Endothelial cell (in vitro differentiated cells): ENCODE measurements at regions not wholly inside any gene's neighbourhood (a gene's known extent, or its start where the extent isn't known, plus 50 kb on each side); places are given as distances from the start of the nearest gene placed in this dataset.

ENCODE experiments used
- DNase-seq: peaks from one replicate; pipeline ENCODE4 v3.0.0; 2021; ENCODE audit warnings: low spot score
- H3K27ac Mint-ChIP-seq: one replicate; pipeline ENCODE4 v1.8.0; 2021; ENCODE audit warnings: mixed read lengths, inconsistent platforms; ENCODE audit not compliant: unreplicated experiment
- H3K27me3 Mint-ChIP-seq: one replicate; pipeline ENCODE4 v1.8.0; 2021; ENCODE audit warnings: mild to moderate bottlenecking, moderate library complexity, mixed read lengths, inconsistent platforms; ENCODE audit not compliant: unreplicated experiment
- H3K36me3 Mint-ChIP-seq: one replicate; pipeline ENCODE4 v1.8.0; 2021; ENCODE audit warnings: mild to moderate bottlenecking, low read depth, mixed read lengths, inconsistent platforms; ENCODE audit not compliant: unreplicated experiment
- H3K4me1 Mint-ChIP-seq: one replicate; pipeline ENCODE4 v1.8.0; 2021; ENCODE audit warnings: mild to moderate bottlenecking, mixed read lengths, inconsistent platforms; ENCODE audit not compliant: unreplicated experiment
- H3K4me3 Mint-ChIP-seq: one replicate; pipeline ENCODE4 v1.8.0; 2021; ENCODE audit warnings: mild to moderate bottlenecking, mixed read lengths, inconsistent platforms; ENCODE audit not compliant: unreplicated experiment
- H3K9me3 Mint-ChIP-seq: one replicate; pipeline ENCODE4 v1.8.0; 2021; ENCODE audit warnings: mixed read lengths, inconsistent platforms; ENCODE audit not compliant: unreplicated experiment
- TF ChIP-seq, protein P1 (sequence below): fragments of 200-600 bp; sonication (generic); IDR thresholded peaks from one replicate; pipeline ENCODE4 v1.5.0; 2021; ENCODE audit warnings: antibody characterized with exemption; ENCODE audit not compliant: unreplicated experiment

DNA sequence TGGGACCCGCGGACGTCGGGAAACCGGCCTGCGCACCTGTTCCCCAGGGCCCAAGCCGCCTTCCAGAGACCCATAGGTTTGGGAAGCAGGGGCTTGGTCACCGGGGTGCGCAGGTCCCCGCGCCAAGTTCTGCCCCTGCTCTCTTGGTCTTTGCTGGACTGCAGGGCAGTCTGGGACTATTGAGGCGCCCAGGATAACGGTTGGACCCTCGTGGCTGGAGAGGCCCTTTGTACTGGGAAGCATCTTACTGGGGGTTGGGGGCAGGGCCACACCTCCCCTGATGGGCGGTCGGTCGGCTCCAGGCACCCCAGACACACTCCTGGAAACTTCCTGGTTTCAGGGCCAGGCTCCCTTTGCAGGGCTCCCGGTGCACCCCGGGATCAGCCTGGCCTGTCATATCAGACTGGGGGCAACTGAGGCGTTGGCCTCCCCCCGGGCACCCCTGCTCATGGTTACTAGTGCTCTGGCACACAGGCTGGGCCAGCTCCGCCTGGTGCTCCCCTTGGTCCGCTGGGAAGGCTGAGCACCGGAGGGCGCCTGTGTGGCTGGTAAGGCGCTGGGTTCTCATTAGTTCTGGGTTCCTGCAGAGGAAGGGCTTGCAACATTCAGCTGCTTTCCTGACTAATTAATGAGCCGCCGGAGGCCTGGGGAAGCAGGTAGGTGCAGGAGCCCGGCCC lies 1250.5 kb downstream of the BRD1 start:
- no peaks in the 10 kb centered on the region for H3K4me1 Mint-ChIP-seq
- peaks cover 10% of the 10 kb centered on the region for H3K27me3 Mint-ChIP-seq
- TF ChIP-seq, protein P1, sequence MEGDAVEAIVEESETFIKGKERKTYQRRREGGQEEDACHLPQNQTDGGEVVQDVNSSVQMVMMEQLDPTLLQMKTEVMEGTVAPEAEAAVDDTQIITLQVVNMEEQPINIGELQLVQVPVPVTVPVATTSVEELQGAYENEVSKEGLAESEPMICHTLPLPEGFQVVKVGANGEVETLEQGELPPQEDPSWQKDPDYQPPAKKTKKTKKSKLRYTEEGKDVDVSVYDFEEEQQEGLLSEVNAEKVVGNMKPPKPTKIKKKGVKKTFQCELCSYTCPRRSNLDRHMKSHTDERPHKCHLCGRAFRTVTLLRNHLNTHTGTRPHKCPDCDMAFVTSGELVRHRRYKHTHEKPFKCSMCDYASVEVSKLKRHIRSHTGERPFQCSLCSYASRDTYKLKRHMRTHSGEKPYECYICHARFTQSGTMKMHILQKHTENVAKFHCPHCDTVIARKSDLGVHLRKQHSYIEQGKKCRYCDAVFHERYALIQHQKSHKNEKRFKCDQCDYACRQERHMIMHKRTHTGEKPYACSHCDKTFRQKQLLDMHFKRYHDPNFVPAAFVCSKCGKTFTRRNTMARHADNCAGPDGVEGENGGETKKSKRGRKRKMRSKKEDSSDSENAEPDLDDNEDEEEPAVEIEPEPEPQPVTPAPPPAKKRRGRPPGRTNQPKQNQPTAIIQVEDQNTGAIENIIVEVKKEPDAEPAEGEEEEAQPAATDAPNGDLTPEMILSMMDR, result no peak
- no peaks in the 10 kb centered on the region for H3K9me3 Mint-ChIP-seq
- DNase-seq, result no peak
- H3K27ac Mint-ChIP-seq, result no peak overlapping the region
- H3K4me3 Mint-ChIP-seq, result no peak overlapping the region
- H3K36me3 Mint-ChIP-seq, result peaks cover 3% of the 10 kb centered on the region

DNA sequence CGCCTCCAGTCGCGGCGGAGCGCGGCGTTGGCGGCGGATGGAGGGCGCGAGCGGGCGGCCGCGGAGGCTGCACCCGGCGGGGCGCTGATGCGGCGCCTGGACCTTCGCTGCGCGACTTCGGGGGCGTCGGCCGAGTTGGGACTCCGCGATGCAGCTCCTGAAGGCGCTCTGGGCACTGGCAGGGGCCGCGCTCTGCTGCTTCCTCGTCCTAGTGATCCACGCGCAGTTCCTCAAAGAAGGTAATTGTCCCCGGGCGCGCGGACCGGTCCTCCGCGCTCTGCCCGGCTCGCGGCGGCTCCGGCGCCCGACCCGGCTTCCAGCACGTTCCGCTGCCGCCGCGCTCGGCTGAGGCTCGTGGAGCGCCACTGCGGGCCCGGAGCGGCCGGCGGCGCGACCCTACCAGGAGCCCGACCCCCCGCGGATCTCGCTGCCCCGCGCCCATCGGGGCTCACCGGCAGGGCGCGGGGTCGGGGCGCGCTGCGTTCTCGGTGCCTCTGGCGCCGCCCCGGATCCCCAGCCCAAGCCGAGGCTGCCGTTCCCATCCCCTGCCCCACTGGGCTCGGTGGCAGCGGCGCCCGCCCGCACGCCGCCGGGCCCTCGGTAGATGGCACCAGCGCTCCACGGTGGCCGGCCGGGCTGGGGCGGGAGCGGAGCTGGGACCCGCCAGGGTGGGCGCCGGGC lies 1251.2 kb downstream of the BRD1 start:
- no peak overlapping the region for H3K4me3 Mint-ChIP-seq
- TF ChIP-seq, protein P1, result no peak
- peaks cover 5% of the 10 kb centered on the region for H3K9me3 Mint-ChIP-seq
- no peaks in the 10 kb centered on the region for H3K4me1 Mint-ChIP-seq
- H3K27me3 Mint-ChIP-seq, result peaks cover 10% of the 10 kb centered on the region
- DNase-seq, result peak; percentile 74
- peaks cover 3% of the 10 kb centered on the region for H3K36me3 Mint-ChIP-seq
- H3K27ac Mint-ChIP-seq, result no peak overlapping the region

DNA sequence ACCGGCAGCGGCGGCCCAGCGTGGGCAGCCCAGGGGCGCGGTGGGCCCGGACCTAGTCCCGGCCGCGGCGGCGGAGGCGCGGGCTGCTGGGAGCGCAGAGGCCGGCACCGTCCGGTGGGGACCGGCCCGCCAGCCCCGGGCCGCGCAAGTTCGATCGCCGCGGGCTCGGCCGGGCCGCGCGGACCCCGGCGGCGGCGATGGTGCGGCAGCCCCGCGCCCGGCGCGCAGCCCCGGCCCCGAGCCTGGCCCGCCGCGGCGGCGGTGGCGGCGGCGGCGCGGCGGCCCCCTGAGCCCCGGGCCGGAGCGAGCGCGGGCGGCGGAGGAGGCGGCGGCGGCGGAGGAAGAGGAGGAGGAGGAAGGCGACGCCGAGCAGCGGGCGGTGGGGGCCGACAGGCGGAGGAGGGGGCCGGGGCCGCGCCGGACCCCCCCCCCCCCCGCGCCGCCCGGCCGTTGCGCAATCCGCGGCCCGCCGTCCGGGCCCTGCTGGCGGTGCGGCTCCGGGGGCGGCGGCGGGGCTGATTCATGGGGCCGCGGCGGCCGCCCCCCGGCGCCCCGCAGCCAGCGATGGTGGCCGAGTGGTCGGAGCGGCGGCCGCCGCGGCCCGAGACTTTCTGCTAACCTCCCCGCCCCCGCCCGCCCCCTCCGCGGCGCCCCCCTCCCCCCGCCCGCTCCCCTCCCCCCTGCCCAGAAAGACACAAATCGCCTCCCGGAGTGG lies 1251.9 kb downstream of the BRD1 start:
- Mint-ChIP-seq H3K9me3 (peaks cover 5% of the 10 kb centered on the region), H3K4me1 (no peaks in the 10 kb centered on the region), H3K36me3 (peaks cover 3% of the 10 kb centered on the region), H3K27me3 (peaks cover 10% of the 10 kb centered on the region), H3K4me3 (no peak overlapping the region), H3K27ac (no peak overlapping the region)
- no peak for DNase-seq
- TF ChIP-seq, protein P1, result no peak

DNA sequence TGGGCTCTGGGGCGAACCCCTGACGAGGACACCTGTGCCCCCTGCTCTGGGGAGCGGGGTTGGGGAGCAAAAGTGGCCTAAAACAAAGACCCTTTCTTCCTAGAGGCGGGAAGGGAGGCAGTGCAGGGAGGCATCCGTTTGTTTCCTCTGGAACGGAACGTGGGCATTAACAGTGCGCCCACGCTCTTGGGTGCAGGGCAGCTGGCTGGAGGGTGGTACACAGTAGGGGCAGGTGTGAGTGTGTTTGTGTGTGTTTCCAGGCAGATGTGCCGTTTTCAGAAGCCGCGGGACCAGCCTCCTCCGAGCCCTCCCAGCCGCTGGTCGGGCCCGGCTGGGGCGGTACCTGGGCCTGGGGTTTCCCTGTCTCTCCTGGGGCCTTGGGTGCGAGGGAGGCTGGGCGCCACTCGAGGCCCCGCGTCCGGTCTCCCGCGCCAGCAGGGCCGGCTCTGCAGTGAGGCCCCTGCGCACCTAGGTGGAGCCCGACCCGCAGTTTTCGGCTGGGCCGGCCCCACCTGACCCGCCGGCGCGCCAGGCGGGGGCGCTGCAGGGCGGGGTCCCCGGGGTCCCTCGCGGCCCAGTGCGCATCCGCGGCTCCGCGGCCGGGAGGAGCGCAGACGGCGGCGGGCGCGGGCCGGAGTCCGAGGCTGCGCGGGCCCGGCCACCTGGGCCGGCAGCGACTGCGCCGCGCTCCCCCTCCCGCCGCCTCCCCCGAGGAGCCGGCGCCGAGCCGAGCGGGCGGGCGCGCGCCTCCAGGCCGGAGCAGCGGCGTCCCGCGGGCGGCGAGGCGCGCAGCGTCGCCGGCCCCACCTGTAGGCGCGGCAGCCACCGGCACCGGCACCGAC lies 1252.7 kb downstream of the BRD1 start:
- H3K4me1 Mint-ChIP-seq, result no peaks in the 10 kb centered on the region
- TF ChIP-seq, protein P1, result peak; percentile 56
- peaks cover 6% of the 10 kb centered on the region for H3K36me3 Mint-ChIP-seq
- peaks cover 9% of the 10 kb centered on the region for H3K27me3 Mint-ChIP-seq
- H3K4me3 Mint-ChIP-seq, result peak overlapping the region; percentile 87
- peak; percentile 88 for DNase-seq
- H3K27ac Mint-ChIP-seq, result peak overlapping the region; percentile 67
- peaks cover 5% of the 10 kb centered on the region for H3K9me3 Mint-ChIP-seq
